ENCODE measurements at regions not wholly inside any gene's neighbourhood (a gene's known extent, or its start where the extent isn't known, plus 50 kb on each side); places are given as distances from the start of the nearest gene placed in this dataset.

- TF ChIP-seq CTCF (IDR thresholded peaks at IDR 0.05; ENCODE audit: low read depth, low read length) (no peak), POLR2A (IDR thresholded peaks at IDR 0.05; ENCODE audit: extremely low read depth, insufficient read length) (no peak)
Observed at GRCh38 chr14:105600939-105601359, 74.6 kb downstream of the TMEM121 start.

Data from NB4 (cell line).